ENCODE measurements at regions not wholly inside any gene's neighbourhood (a gene's known extent, or its start where the extent isn't known, plus 50 kb on each side); places are given as distances from the start of the nearest gene placed in this dataset.

GRCh38 chr2:94774851-94775250 is 96.4 kb upstream of the TEKT4 start:
- no peak for FAIRE-seq
- no peaks in the 10 kb centered on the region for H3K27me3 ChIP-seq (replicated peaks in 1 of 4; ENCODE audit: control insufficient read depth in 3 of 4, extremely low read depth in 1 of 4, insufficient read depth in 3 of 4, low read length in 3 of 4)
- TF ChIP-seq CHD1 (IDR thresholded peaks at IDR 0.05; ENCODE audit: low read depth, low read length) (no peak), MAFK (IDR thresholded peaks at IDR 0.05; ENCODE audit: low read depth, low read length) (no peak), FOSL1 (IDR thresholded peaks at IDR 0.05; ENCODE audit: insufficient read depth, low read depth, low read length) (no peak), EGR1 (IDR thresholded peaks at IDR 0.05; ENCODE audit: borderline replicate concordance, low read depth, low read length) (no peak), CHD2 (IDR thresholded peaks at IDR 0.05; ENCODE audit: low read length) (no peak), TEAD4 (IDR thresholded peaks at IDR 0.05; ENCODE audit: low read depth, low read length) (no peak), NRF1 (IDR thresholded peaks at IDR 0.05; ENCODE audit: low read depth, low read length) (no peak), TBP (IDR thresholded peaks at IDR 0.05; ENCODE audit: low read depth, low read length) (no peak), CBX8 (IDR thresholded peaks at IDR 0.05; ENCODE audit: borderline replicate concordance, low read depth, low read length) (no peak)

More at GRCh38 chr2:94774851-94775250, 96.4 kb upstream of the TEKT4 start:
- Histone ChIP-seq H3K27ac (ENCODE audit: low read depth, low read length) (no peak overlapping the region), H3K9me3 (ENCODE audit: insufficient read depth in 2 of 2, low read depth in 1 of 2, low read length in 1 of 2) (peaks cover 57 to 97% of the 10 kb centered on the region in 2 experiments), H2AFZ (ENCODE audit: low read length) (no peak overlapping the region), H4K20me1 (replicated peaks in 1 of 2; ENCODE audit: control insufficient read depth in 1 of 2, insufficient read depth in 2 of 2, low read length in 2 of 2) (no peaks in the 10 kb centered on the region), H3K23me2 (ENCODE audit: low read depth, low read length) (no peaks in the 10 kb centered on the region), H3K9ac (replicated peaks in 1 of 4; ENCODE audit: extremely low read depth in 1 of 4, low read depth in 3 of 4, low read length in 3 of 4) (no peak overlapping the region), H3K4ac (replicated peaks; ENCODE audit: insufficient read length, low read depth, low read length) (no peak overlapping the region), H3K79me1 (ENCODE audit: low read depth, low read length) (no peaks in the 10 kb centered on the region), H4K91ac (replicated peaks; ENCODE audit: insufficient read length, low read length) (no peak overlapping the region), H3K4me1 (replicated peaks in 1 of 4; ENCODE audit: control insufficient read depth in 3 of 4, insufficient read depth in 4 of 4, low read length in 3 of 4) (no peaks in the 10 kb centered on the region), H3K23ac (ENCODE audit: insufficient read length) (no peak overlapping the region), H3K79me2 (ENCODE audit: control insufficient read depth in 1 of 2, insufficient read depth in 2 of 2, low read length in 2 of 2) (no peaks in the 10 kb centered on the region), H2BK120ac (replicated peaks; ENCODE audit: low read depth, low read length) (no peak overlapping the region), H3K4me3 (ENCODE audit: extremely low read depth in 1 of 4, insufficient read depth in 2 of 4, low read depth in 3 of 4, low read length in 4 of 4) (no peak overlapping the region), H2BK15ac (ENCODE audit: low read length) (no peak overlapping the region), H2BK12ac (ENCODE audit: low read depth, low read length) (no peak overlapping the region), H3K36me3 (ENCODE audit: control insufficient read depth in 2 of 4, insufficient read depth in 4 of 4, low read length in 3 of 4) (no peaks in the 10 kb centered on the region), H2BK20ac (ENCODE audit: low read length) (no peak overlapping the region), H3K14ac (ENCODE audit: insufficient read length) (no peak overlapping the region), H4K8ac (ENCODE audit: extremely low read depth, insufficient read depth, low read length) (no peak overlapping the region), H3K4me2 (ENCODE audit: insufficient read depth in 1 of 2, low read depth in 2 of 2, low read length in 2 of 2) (no peak overlapping the region), H2BK5ac (ENCODE audit: low read depth, low read length) (no peak overlapping the region), H3K18ac (ENCODE audit: extremely low read depth, low read length) (no peak overlapping the region), H3K56ac (replicated peaks; ENCODE audit: insufficient read length, low read depth, low read length) (no peak overlapping the region), H2AK5ac (ENCODE audit: low read depth, low read length) (no peak overlapping the region), H4K5ac (ENCODE audit: insufficient read length, low read depth, low read length) (no peak overlapping the region)
- ChIA-PET POLR2A (ENCODE audit: partially characterized antibody) (no interaction called here), CTCF (ENCODE audit: partially characterized antibody) (no interaction called here)
- DNase-seq (ENCODE audit: low read depth in 1 of 2, low spot score in 2 of 2) = no peak
